ENCODE measurements at regions not wholly inside any gene's neighbourhood (a gene's known extent, or its start where the extent isn't known, plus 50 kb on each side); places are given as distances from the start of the nearest gene placed in this dataset.
"Not testable (repeated sequence)": the region's sequence is repeated elsewhere in the genome, so short reads cannot be mapped to it uniquely, and the experiment has no call there.

- H3K9me2 ChIP-seq (replicated peaks; ENCODE audit: insufficient read depth, low read length): no peaks in the 10 kb centered on the region
- H3K4me2 ChIP-seq (ENCODE audit: low read depth, low read length): no peak overlapping the region
- no peak overlapping the region for H3K27ac ChIP-seq (ENCODE audit: low read length)
- H3K79me2 ChIP-seq (ENCODE audit: low read length): no peaks in the 10 kb centered on the region
- no peaks in the 10 kb centered on the region for H4K20me1 ChIP-seq (ENCODE audit: insufficient read depth, low read length)
- H3K4me3 ChIP-seq (ENCODE audit: low read length): no peak overlapping the region
- no peak overlapping the region for H3K9ac ChIP-seq (ENCODE audit: low read length)
- H3K4me1 ChIP-seq (ENCODE audit: low read length): no peaks in the 10 kb centered on the region
- no peaks in the 10 kb centered on the region for H3F3A ChIP-seq (ENCODE audit: insufficient read depth, low read length)
- no peaks in the 10 kb centered on the region for H3K36me3 ChIP-seq (replicated peaks; ENCODE audit: insufficient read depth, low read length)
- DNase-seq: no peak
- H3K9me3 ChIP-seq (replicated peaks; ENCODE audit: insufficient read depth, low read length): no peaks in the 10 kb centered on the region
- no peaks in the 10 kb centered on the region for H3K27me3 ChIP-seq (replicated peaks; ENCODE audit: insufficient read depth, low read length)
- no peak for TF ChIP-seq CTCF (IDR thresholded peaks at IDR 0.05; ENCODE audit: low read length)
- no peak for TF ChIP-seq EZH2 (optimal IDR thresholded peaks at IDR 0.05; ENCODE audit: low read depth, low read length)
- TF ChIP-seq EZH2phosphoT487 (IDR thresholded peaks at IDR 0.05; ENCODE audit: low read length): no peak
- no peak overlapping the region for H2AFZ ChIP-seq (ENCODE audit: low read length)
Observed at GRCh38 chr6:126891158-126891557, 227.3 kb upstream of the RSPO3 start.

- not testable (repeated sequence) for H3K9ac ChIP-seq (ENCODE audit: low read length); H3K36me3 ChIP-seq (replicated peaks; ENCODE audit: insufficient read depth, low read length)
Observed at GRCh38 chr6:126892869-126893268, 225.6 kb upstream of the RSPO3 start.

GRCh38 chr6:126897758-126898157 lies 220.7 kb upstream of the RSPO3 start:
- Histone ChIP-seq H3K27ac (ENCODE audit: low read length) (no peak overlapping the region), H3K27me3 (replicated peaks; ENCODE audit: insufficient read depth, low read length) (no peaks in the 10 kb centered on the region), H3K4me3 (ENCODE audit: low read length) (no peak overlapping the region), H3K9ac (ENCODE audit: low read length) (no peak overlapping the region), H3K36me3 (replicated peaks; ENCODE audit: insufficient read depth, low read length) (no peaks in the 10 kb centered on the region), H3K4me2 (ENCODE audit: low read depth, low read length) (no peak overlapping the region), H3K79me2 (ENCODE audit: low read length) (no peaks in the 10 kb centered on the region), H2AFZ (ENCODE audit: low read length) (no peak overlapping the region), H3F3A (ENCODE audit: insufficient read depth, low read length) (no peaks in the 10 kb centered on the region), H3K4me1 (ENCODE audit: low read length) (no peaks in the 10 kb centered on the region), H3K9me2 (replicated peaks; ENCODE audit: insufficient read depth, low read length) (no peaks in the 10 kb centered on the region), H4K20me1 (ENCODE audit: insufficient read depth, low read length) (no peaks in the 10 kb centered on the region), H3K9me3 (replicated peaks; ENCODE audit: insufficient read depth, low read length) (no peaks in the 10 kb centered on the region)
- TF ChIP-seq EZH2phosphoT487 (IDR thresholded peaks at IDR 0.05; ENCODE audit: low read length): no peak
- no peak for TF ChIP-seq CTCF (IDR thresholded peaks at IDR 0.05; ENCODE audit: low read length)
- TF ChIP-seq EZH2 (optimal IDR thresholded peaks at IDR 0.05; ENCODE audit: low read depth, low read length): no peak
- no peak for DNase-seq

More at GRCh38 chr6:126892869-126893268, 225.6 kb upstream of the RSPO3 start:
- H3K4me2 ChIP-seq (ENCODE audit: low read depth, low read length); H3K9me3 ChIP-seq (replicated peaks; ENCODE audit: insufficient read depth, low read length); H3K4me3 ChIP-seq (ENCODE audit: low read length); H3K79me2 ChIP-seq (ENCODE audit: low read length); H3K4me1 ChIP-seq (ENCODE audit: low read length); H3K9me2 ChIP-seq (replicated peaks; ENCODE audit: insufficient read depth, low read length); H3K27ac ChIP-seq (ENCODE audit: low read length); H2AFZ ChIP-seq (ENCODE audit: low read length); DNase-seq; H3F3A ChIP-seq (ENCODE audit: insufficient read depth, low read length); H3K27me3 ChIP-seq (replicated peaks; ENCODE audit: insufficient read depth, low read length); H4K20me1 ChIP-seq (ENCODE audit: insufficient read depth, low read length): not testable (repeated sequence)

GRCh38 chr6:126904176-126904575 lies 214.3 kb upstream of the RSPO3 start:
- Histone ChIP-seq H3K9ac (ENCODE audit: low read length) (no peak overlapping the region), H3F3A (ENCODE audit: insufficient read depth, low read length) (no peaks in the 10 kb centered on the region), H3K9me2 (replicated peaks; ENCODE audit: insufficient read depth, low read length) (no peaks in the 10 kb centered on the region), H3K79me2 (ENCODE audit: low read length) (no peaks in the 10 kb centered on the region), H3K27ac (ENCODE audit: low read length) (no peak overlapping the region), H2AFZ (ENCODE audit: low read length) (0 out of 2 replicates have a peak overlapping the region, but pooled peaks have one; percentile 32), H3K36me3 (replicated peaks; ENCODE audit: insufficient read depth, low read length) (no peaks in the 10 kb centered on the region), H3K4me2 (ENCODE audit: low read depth, low read length) (no peak overlapping the region), H4K20me1 (ENCODE audit: insufficient read depth, low read length) (no peaks in the 10 kb centered on the region), H3K4me1 (ENCODE audit: low read length) (no peaks in the 10 kb centered on the region), H3K9me3 (replicated peaks; ENCODE audit: insufficient read depth, low read length) (no peaks in the 10 kb centered on the region), H3K27me3 (replicated peaks; ENCODE audit: insufficient read depth, low read length) (no peaks in the 10 kb centered on the region), H3K4me3 (ENCODE audit: low read length) (no peak overlapping the region)
- no peak for DNase-seq
- TF ChIP-seq EZH2phosphoT487 (IDR thresholded peaks at IDR 0.05; ENCODE audit: low read length) (no peak), EZH2 (optimal IDR thresholded peaks at IDR 0.05; ENCODE audit: low read depth, low read length) (no peak), CTCF (IDR thresholded peaks at IDR 0.05; ENCODE audit: low read length) (no peak)
